Trophoblast cell (in vitro differentiated cells and primary cell): ENCODE measurements at regions not wholly inside any gene's neighbourhood (a gene's known extent, or its start where the extent isn't known, plus 50 kb on each side); places are given as distances from the start of the nearest gene placed in this dataset.

Source experiments
- DNase-seq, 2 donors: peaks; one replicate each; pipeline ENCODE4 v3.0.0-alpha.2; 2016
- H2AFZ ChIP-seq: 2 replicates; pipeline ENCODE4 v1.6.1; 2013; ENCODE audit warnings: low read length, moderate library complexity, mild to moderate bottlenecking; ENCODE audit not compliant: insufficient read depth, poor library complexity
- H2AK5ac ChIP-seq: 2 replicates; pipeline ENCODE4 v1.6.1; 2013; ENCODE audit warnings: mild to moderate bottlenecking, low read length
- H2BK120ac ChIP-seq: 2 replicates; pipeline ENCODE4 v1.6.1; 2013; ENCODE audit warnings: low read length, mild to moderate bottlenecking, moderate library complexity; ENCODE audit not compliant: insufficient read depth, poor library complexity
- H2BK12ac ChIP-seq: 2 replicates; pipeline ENCODE4 v1.6.1; 2013; ENCODE audit warnings: mild to moderate bottlenecking, low read length, moderate library complexity
- H2BK5ac ChIP-seq: 2 replicates; pipeline ENCODE4 v1.6.1; 2013; ENCODE audit warnings: low read length, low read depth, moderate library complexity, mild to moderate bottlenecking; ENCODE audit not compliant: poor library complexity
- H3K14ac ChIP-seq: 2 replicates; pipeline ENCODE4 v1.6.1; 2013; ENCODE audit warnings: mild to moderate bottlenecking, low read length
- H3K18ac ChIP-seq: 2 replicates; pipeline ENCODE4 v1.6.1; 2013; ENCODE audit warnings: mild to moderate bottlenecking, low read length
- H3K23ac ChIP-seq: 2 replicates; pipeline ENCODE4 v1.6.1; 2013; ENCODE audit warnings: low read length
- H3K27ac ChIP-seq: 2 replicates; pipeline ENCODE4 v1.5.1; 2013; ENCODE audit warnings: low read depth, mild to moderate bottlenecking, inconsistent platforms, low read length, moderate library complexity
- H3K27me3 ChIP-seq: 2 replicates; pipeline ENCODE4 v1.6.1; 2013; ENCODE audit warnings: inconsistent platforms, mild to moderate bottlenecking, low read length, moderate library complexity; ENCODE audit not compliant: insufficient read depth
- H3K36me3 ChIP-seq, 2 experiments: 1 replicate in 1 of 2; 2 replicates in 1 of 2; pipeline ENCODE4 v1.6.1; 2013; ENCODE audit warnings: low read length in 2 of 2, mild to moderate bottlenecking in 2 of 2, moderate library complexity in 1 of 2; ENCODE audit not compliant: insufficient read depth in 2 of 2, control insufficient read depth in 1 of 2
- H3K4ac ChIP-seq: 2 replicates; pipeline ENCODE4 v1.6.1; 2013; ENCODE audit warnings: low read depth, mild to moderate bottlenecking, low read length, moderate library complexity
- H3K4me1 ChIP-seq, 2 experiments: 1 replicate in 1 of 2; 2 replicates in 1 of 2; pipeline ENCODE4 v1.6.1; 2013; ENCODE audit warnings: low read length in 2 of 2, mild to moderate bottlenecking in 2 of 2, moderate library complexity in 1 of 2; ENCODE audit not compliant: insufficient read depth in 2 of 2, control insufficient read depth in 1 of 2
- H3K4me2 ChIP-seq: 2 replicates; pipeline ENCODE4 v1.6.1; 2013; ENCODE audit warnings: inconsistent platforms, mild to moderate bottlenecking, low read length, moderate library complexity
- H3K4me3 ChIP-seq: 2 replicates; pipeline ENCODE4 v1.5.1; 2013; ENCODE audit warnings: mild to moderate bottlenecking, low read depth, low read length, inconsistent platforms
- H3K79me1 ChIP-seq: one replicate; pipeline ENCODE4 v1.6.1; 2013; ENCODE audit warnings: low read length
- H3K79me2 ChIP-seq: 2 replicates; pipeline ENCODE4 v1.6.1; 2013; ENCODE audit warnings: low read length, mild to moderate bottlenecking; ENCODE audit not compliant: control insufficient read depth, insufficient read depth, poor library complexity
- H3K9ac ChIP-seq: 2 replicates; pipeline ENCODE4 v1.6.1; 2013; ENCODE audit warnings: mild to moderate bottlenecking, low read length
- H3K9me3 ChIP-seq: 2 replicates; pipeline ENCODE4 v1.6.1; 2013; ENCODE audit warnings: low read depth, mild to moderate bottlenecking, control low read depth, inconsistent platforms, low read length; ENCODE audit not compliant: insufficient read depth
- H4K12ac ChIP-seq: 2 replicates; pipeline ENCODE4 v1.6.1; 2013; ENCODE audit warnings: low read depth, mild to moderate bottlenecking, low read length, moderate library complexity
- H4K8ac ChIP-seq: 2 replicates; pipeline ENCODE4 v1.6.1; 2013; ENCODE audit warnings: low read depth, mild to moderate bottlenecking, low read length, moderate library complexity
- H4K91ac ChIP-seq: one replicate; pipeline ENCODE4 v1.6.1; 2013; ENCODE audit warnings: low read depth, mild to moderate bottlenecking, low read length, moderate library complexity
- WGBS: extraction: QIAGEN DNeasy Blood & Tissue Kit; methylation state at CpG from one replicate; pipeline ENCODE4 v1.1.7; 2013; ENCODE audit warnings: missing lambda C conversion rate; ENCODE audit not compliant: insufficient read length, insufficient coverage; ENCODE audit errors: extremely low coverage; 5-methylcytosine and 5-hydroxymethylcytosine counted together

- H3K36me3 ChIP-seq, result no peaks in the 10 kb centered on the region
- no peak overlapping the region for H4K8ac ChIP-seq
- peaks cover 16 to 34% of the 10 kb centered on the region in 2 experiments for H3K4me1 ChIP-seq
- H3K4me2 ChIP-seq, result peak overlapping the region; percentile 60
- no peak for DNase-seq
- no peak overlapping the region for H3K9ac ChIP-seq
- H3K27me3 ChIP-seq, result no peaks in the 10 kb centered on the region
- no peaks in the 10 kb centered on the region for H3K9me3 ChIP-seq
- H3K4ac ChIP-seq, result no peak overlapping the region
- H2AFZ ChIP-seq, result no peak overlapping the region
- peaks cover 3% of the 10 kb centered on the region for H3K79me2 ChIP-seq
- H3K23ac ChIP-seq, result no peak overlapping the region
- no peak overlapping the region for H3K14ac ChIP-seq
- no peak overlapping the region for H2AK5ac ChIP-seq
- H2BK12ac ChIP-seq, result no peak overlapping the region
- peak overlapping the region; percentile 99 for H3K27ac ChIP-seq
- no peak overlapping the region for H4K91ac ChIP-seq
- WGBS, result no CpG with 5 or more reads among the region's 2 CpGs
- peaks cover 47% of the 10 kb centered on the region for H3K79me1 ChIP-seq
- no peak overlapping the region for H3K4me3 ChIP-seq
- H4K12ac ChIP-seq, result no peak overlapping the region
- peak overlapping the region; percentile 55 for H2BK120ac ChIP-seq
- H2BK5ac ChIP-seq, result peak overlapping the region; percentile 100
- no peak overlapping the region for H3K18ac ChIP-seq
Observed at GRCh38 chr10:128541926-128542475, 415.8 kb upstream of the MKI67 start.

- peaks cover 53% of the 10 kb centered on the region for H3K79me1 ChIP-seq
- peak overlapping the region; percentile 99 for H3K27ac ChIP-seq
- no peaks in the 10 kb centered on the region for H3K36me3 ChIP-seq
- peak overlapping the region; percentile 7 for H2BK12ac ChIP-seq
- no peak overlapping the region for H2AK5ac ChIP-seq
- H2AFZ ChIP-seq, result no peak overlapping the region
- H3K4me1 ChIP-seq, result peaks cover 21 to 40% of the 10 kb centered on the region in 2 experiments
- H3K23ac ChIP-seq, result no peak overlapping the region
- DNase-seq, result peak; percentile 76 to 81
- H2BK5ac ChIP-seq, result peak overlapping the region; percentile 24
- no CpG with 5 or more reads among the region's 7 CpGs for WGBS
- H3K9me3 ChIP-seq, result no peaks in the 10 kb centered on the region
- H4K91ac ChIP-seq, result peak overlapping the region; percentile 78
- no peak overlapping the region for H4K8ac ChIP-seq
- no peak overlapping the region for H4K12ac ChIP-seq
- H3K18ac ChIP-seq, result no peak overlapping the region
- peak overlapping the region; percentile 3 for H3K4me2 ChIP-seq
- peaks cover 3% of the 10 kb centered on the region for H3K79me2 ChIP-seq
- H3K4me3 ChIP-seq, result no peak overlapping the region
- H3K9ac ChIP-seq, result no peak overlapping the region
- H3K14ac ChIP-seq, result no peak overlapping the region
- peak overlapping the region; percentile 5 for H2BK120ac ChIP-seq
- H3K4ac ChIP-seq, result no peak overlapping the region
- H3K27me3 ChIP-seq, result no peaks in the 10 kb centered on the region
Observed at GRCh38 chr10:128542659-128543058, 416.4 kb upstream of the MKI67 start.

- H4K91ac ChIP-seq, result peak overlapping the region; percentile 45
- no peaks in the 10 kb centered on the region for H3K9me3 ChIP-seq
- peak overlapping the region; percentile 76 for H2BK5ac ChIP-seq
- peaks cover 22 to 43% of the 10 kb centered on the region in 2 experiments for H3K4me1 ChIP-seq
- H3K27ac ChIP-seq, result peak overlapping the region; percentile 99
- no peak overlapping the region for H4K8ac ChIP-seq
- peak overlapping the region; percentile 5 for H2BK120ac ChIP-seq
- H3K4me2 ChIP-seq, result peak overlapping the region; percentile 39
- no peak overlapping the region for H2AFZ ChIP-seq
- H3K18ac ChIP-seq, result no peak overlapping the region
- H2BK12ac ChIP-seq, result no peak overlapping the region
- no peak overlapping the region for H3K4ac ChIP-seq
- H4K12ac ChIP-seq, result no peak overlapping the region
- H2AK5ac ChIP-seq, result no peak overlapping the region
- peak; percentile 58 to 70 for DNase-seq
- H3K23ac ChIP-seq, result no peak overlapping the region
- no peak overlapping the region for H3K9ac ChIP-seq
- no peaks in the 10 kb centered on the region for H3K27me3 ChIP-seq
- no peaks in the 10 kb centered on the region for H3K36me3 ChIP-seq
- peaks cover 3% of the 10 kb centered on the region for H3K79me2 ChIP-seq
- no peak overlapping the region for H3K4me3 ChIP-seq
- no peak overlapping the region for H3K14ac ChIP-seq
- WGBS, result no CpG with 5 or more reads among the region's 12 CpGs
- peaks cover 54% of the 10 kb centered on the region for H3K79me1 ChIP-seq
Observed at GRCh38 chr10:128543151-128543550, 416.9 kb upstream of the MKI67 start.

- H3K4me1 ChIP-seq, result peaks cover 21 to 36% of the 10 kb centered on the region in 2 experiments
- peak overlapping the region; percentile 98 for H4K91ac ChIP-seq
- H3K4me2 ChIP-seq, result no peak overlapping the region
- no CpG with 5 or more reads among the region's 10 CpGs for WGBS
- no peaks in the 10 kb centered on the region for H3K36me3 ChIP-seq
- H2AK5ac ChIP-seq, result peak overlapping the region; percentile 20
- no peak overlapping the region for H4K12ac ChIP-seq
- H3K4me3 ChIP-seq, result no peak overlapping the region
- H3K27ac ChIP-seq, result peak overlapping the region; percentile 99
- H2BK120ac ChIP-seq, result peak overlapping the region; percentile 96
- H4K8ac ChIP-seq, result no peak overlapping the region
- no peak overlapping the region for H3K4ac ChIP-seq
- H3K9ac ChIP-seq, result no peak overlapping the region
- H3K23ac ChIP-seq, result no peak overlapping the region
- H3K9me3 ChIP-seq, result no peaks in the 10 kb centered on the region
- H3K79me2 ChIP-seq, result peaks cover 3% of the 10 kb centered on the region
- peak overlapping the region; percentile 10 for H3K18ac ChIP-seq
- no peak overlapping the region for H2BK5ac ChIP-seq
- no peaks in the 10 kb centered on the region for H3K27me3 ChIP-seq
- H2AFZ ChIP-seq, result no peak overlapping the region
- peaks cover 47% of the 10 kb centered on the region for H3K79me1 ChIP-seq
- peak overlapping the region; percentile 55 for H2BK12ac ChIP-seq
- DNase-seq, result no peak
- H3K14ac ChIP-seq, result peak overlapping the region; percentile 38
Observed at GRCh38 chr10:128545216-128545615, 419.0 kb upstream of the MKI67 start.
